NCI-H510A (cell line): ENCODE measurements at regions not wholly inside any gene's neighbourhood (a gene's known extent, or its start where the extent isn't known, plus 50 kb on each side); places are given as distances from the start of the nearest gene placed in this dataset.
"Not testable (repeated sequence)": the region's sequence is repeated elsewhere in the genome, so short reads cannot be mapped to it uniquely, and the experiment has no call there.

Source experiments
- DNase-seq: peaks from one replicate; lab custom pipeline; 2025; lab: John Stamatoyannopoulos, UW

- no peak for DNase-seq
These were observed 2095.1 kb downstream of the NCAM2 start for GRCh38 chr21:23093259-23093658.

GRCh38 chr21:23099185-23099584 lies 2101.0 kb downstream of the NCAM2 start:
- DNase-seq: no peak

GRCh38 chr21:23101111-23101510 lies 2102.9 kb downstream of the NCAM2 start:
- no peak for DNase-seq

GRCh38 chr21:23108533-23108932 lies 2110.3 kb downstream of the NCAM2 start:
- DNase-seq: no peak

GRCh38 chr21:23111070-23111600 lies 2112.9 kb downstream of the NCAM2 start:
- no peak for DNase-seq

- DNase-seq: no peak
These were observed 2121.3 kb downstream of the NCAM2 start for GRCh38 chr21:23119491-23119890.

- DNase-seq: no peak
These were observed 2129.8 kb downstream of the NCAM2 start for GRCh38 chr21:23127973-23128372.

- no peak for DNase-seq
These were observed 2132.1 kb downstream of the NCAM2 start for GRCh38 chr21:23130308-23130707.

GRCh38 chr21:23131177-23131576 lies 2133.0 kb downstream of the NCAM2 start:
- no peak for DNase-seq

- DNase-seq: no peak
These were observed 2140.6 kb downstream of the NCAM2 start for GRCh38 chr21:23138797-23139196.

- no peak for DNase-seq
These were observed 2153.9 kb downstream of the NCAM2 start for GRCh38 chr21:23152130-23152529.

- DNase-seq: not testable (repeated sequence)
These were observed 2155.6 kb downstream of the NCAM2 start for GRCh38 chr21:23153842-23154241.

GRCh38 chr21:23155281-23155680 lies 2157.1 kb downstream of the NCAM2 start:
- no peak for DNase-seq

- no peak for DNase-seq
These were observed 2162.7 kb downstream of the NCAM2 start for GRCh38 chr21:23160914-23161313.

- DNase-seq: no peak
These were observed 2164.2 kb downstream of the NCAM2 start for GRCh38 chr21:23162198-23162946.
